ENCODE measurements at regions not wholly inside any gene's neighbourhood (a gene's known extent, or its start where the extent isn't known, plus 50 kb on each side); places are given as distances from the start of the nearest gene placed in this dataset.
"Not testable (repeated sequence)": the region's sequence is repeated elsewhere in the genome, so short reads cannot be mapped to it uniquely, and the experiment has no call there.

- Histone ChIP-seq H3K36me3 (ENCODE audit: low read length) (no peaks in the 10 kb centered on the region), H3K79me2 (ENCODE audit: insufficient read depth, low read length) (no peaks in the 10 kb centered on the region), H2AFZ (ENCODE audit: low read depth, low read length, severe bottlenecking) (no peak overlapping the region), H3K27me3 (ENCODE audit: low read length) (no peaks in the 10 kb centered on the region), H3K4me3 (ENCODE audit: insufficient read depth, low read length, poor library complexity, severe bottlenecking) (no peak overlapping the region), H3K4me2 (ENCODE audit: low read depth, low read length, poor library complexity, severe bottlenecking) (no peak overlapping the region), H3K9ac (ENCODE audit: low read length) (no peak overlapping the region), H3K9me3 (ENCODE audit: insufficient read depth, low read length) (no peaks in the 10 kb centered on the region), H4K20me1 (ENCODE audit: low read depth, low read length) (no peaks in the 10 kb centered on the region), H3K9me2 (replicated peaks; ENCODE audit: insufficient read depth, low read length) (no peaks in the 10 kb centered on the region), H3K27ac (ENCODE audit: low read depth, low read length) (no peak overlapping the region), H3F3A (ENCODE audit: insufficient read depth) (no peaks in the 10 kb centered on the region)
- no peak for TF ChIP-seq CTCF (IDR thresholded peaks at IDR 0.05; ENCODE audit: insufficient read depth, low read length, poor library complexity, severe bottlenecking)
- no peak for TF ChIP-seq EZH2phosphoT487 (conservative IDR thresholded peaks at IDR 0.05; ENCODE audit: low read length)
Observed at GRCh38 chr5:100647461-100648230, 112.5 kb downstream of the FAM174A start.

GRCh38 chr5:100654895-100655294, 119.7 kb downstream of the FAM174A start:
- H3K27ac ChIP-seq (ENCODE audit: low read depth, low read length) = no peak overlapping the region
- H3K9me3 ChIP-seq (ENCODE audit: insufficient read depth, low read length) = no peaks in the 10 kb centered on the region
- H3K9ac ChIP-seq (ENCODE audit: low read length) = no peak overlapping the region
- H3F3A ChIP-seq (ENCODE audit: insufficient read depth) = no peaks in the 10 kb centered on the region
- H3K79me2 ChIP-seq (ENCODE audit: insufficient read depth, low read length) = no peaks in the 10 kb centered on the region
- no peaks in the 10 kb centered on the region for H4K20me1 ChIP-seq (ENCODE audit: low read depth, low read length)
- no peaks in the 10 kb centered on the region for H3K36me3 ChIP-seq (ENCODE audit: low read length)
- no peak overlapping the region for H3K4me2 ChIP-seq (ENCODE audit: low read depth, low read length, poor library complexity, severe bottlenecking)
- H3K27me3 ChIP-seq (ENCODE audit: low read length) = no peaks in the 10 kb centered on the region
- TF ChIP-seq CTCF (IDR thresholded peaks at IDR 0.05; ENCODE audit: insufficient read depth, low read length, poor library complexity, severe bottlenecking) (no peak), EZH2phosphoT487 (conservative IDR thresholded peaks at IDR 0.05; ENCODE audit: low read length) (no peak)
- H3K4me3 ChIP-seq (ENCODE audit: insufficient read depth, low read length, poor library complexity, severe bottlenecking) = no peak overlapping the region
- H2AFZ ChIP-seq (ENCODE audit: low read depth, low read length, severe bottlenecking) = no peak overlapping the region
- no peaks in the 10 kb centered on the region for H3K9me2 ChIP-seq (replicated peaks; ENCODE audit: insufficient read depth, low read length)

DNA sequence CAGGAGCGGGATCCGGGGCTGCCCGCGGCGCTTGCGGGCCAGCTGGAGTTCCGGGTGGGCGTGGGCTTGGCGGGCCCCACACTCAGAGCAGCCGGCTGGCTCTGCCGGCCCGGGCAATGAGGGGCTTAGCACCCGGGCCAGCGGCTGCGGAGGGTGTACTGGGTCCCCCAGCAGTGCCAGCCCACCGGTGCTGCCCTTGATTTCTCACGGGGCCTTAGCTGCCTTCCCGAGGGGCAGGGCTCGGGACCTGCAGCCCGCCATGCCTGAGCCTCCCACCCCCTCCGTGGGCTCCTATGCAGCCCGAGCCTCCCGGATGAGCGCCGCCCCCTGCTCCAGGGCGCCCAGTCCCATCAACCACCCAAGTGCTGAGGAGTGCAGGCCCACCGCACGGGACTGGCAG, 121.6 kb downstream of the FAM174A start:
- not testable (repeated sequence) for H3K36me3 ChIP-seq (ENCODE audit: low read length); H4K20me1 ChIP-seq (ENCODE audit: low read depth, low read length); H3K9ac ChIP-seq (ENCODE audit: low read length); H3K27ac ChIP-seq (ENCODE audit: low read depth, low read length); H2AFZ ChIP-seq (ENCODE audit: low read depth, low read length, severe bottlenecking); H3K27me3 ChIP-seq (ENCODE audit: low read length); H3K79me2 ChIP-seq (ENCODE audit: insufficient read depth, low read length); H3F3A ChIP-seq (ENCODE audit: insufficient read depth); H3K4me3 ChIP-seq (ENCODE audit: insufficient read depth, low read length, poor library complexity, severe bottlenecking); H3K9me3 ChIP-seq (ENCODE audit: insufficient read depth, low read length); H3K4me2 ChIP-seq (ENCODE audit: low read depth, low read length, poor library complexity, severe bottlenecking); H3K9me2 ChIP-seq (replicated peaks; ENCODE audit: insufficient read depth, low read length)

DNA sequence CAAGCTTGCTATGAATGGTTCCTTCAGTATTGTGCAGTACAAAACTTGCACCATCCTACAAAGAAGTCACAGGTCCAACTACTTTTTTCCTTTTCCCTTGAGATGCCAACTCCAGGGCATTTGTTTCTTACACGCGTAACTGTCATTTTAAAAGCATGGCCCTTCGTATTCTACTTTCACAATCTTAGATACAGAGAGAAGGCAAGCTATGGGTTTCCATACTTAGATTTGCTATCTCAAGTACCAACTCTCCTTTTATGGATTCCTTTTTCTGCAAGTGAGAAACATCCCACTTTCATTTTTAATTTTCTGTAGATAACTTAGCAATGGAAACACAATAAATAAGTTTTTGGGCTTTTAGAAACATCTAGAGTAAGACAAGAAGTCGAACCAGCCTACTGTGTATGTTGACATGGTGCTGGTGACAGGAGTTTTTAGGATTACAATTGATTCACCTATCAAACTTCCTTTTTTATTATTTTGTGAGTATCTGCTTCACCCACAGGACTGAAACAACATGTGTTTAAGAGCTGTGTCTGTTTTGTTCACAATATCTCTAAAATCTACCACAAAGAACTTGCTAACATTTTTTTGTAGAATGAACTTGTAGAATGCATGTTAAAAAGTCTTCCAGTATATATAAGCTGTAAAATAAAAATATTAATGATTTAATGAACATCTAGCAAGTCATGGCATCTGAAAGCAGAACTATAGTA, 124.1 kb downstream of the FAM174A start:
- Histone ChIP-seq H3K9me3 (ENCODE audit: insufficient read depth, low read length) (no peaks in the 10 kb centered on the region), H3K27ac (ENCODE audit: low read depth, low read length) (no peak overlapping the region), H3K79me2 (ENCODE audit: insufficient read depth, low read length) (no peaks in the 10 kb centered on the region), H3K9ac (ENCODE audit: low read length) (no peak overlapping the region), H3K4me2 (ENCODE audit: low read depth, low read length, poor library complexity, severe bottlenecking) (no peak overlapping the region), H2AFZ (ENCODE audit: low read depth, low read length, severe bottlenecking) (no peak overlapping the region), H3K4me3 (ENCODE audit: insufficient read depth, low read length, poor library complexity, severe bottlenecking) (no peak overlapping the region), H3K36me3 (ENCODE audit: low read length) (no peaks in the 10 kb centered on the region), H4K20me1 (ENCODE audit: low read depth, low read length) (no peaks in the 10 kb centered on the region), H3K27me3 (ENCODE audit: low read length) (no peaks in the 10 kb centered on the region), H3F3A (ENCODE audit: insufficient read depth) (no peaks in the 10 kb centered on the region), H3K9me2 (replicated peaks; ENCODE audit: insufficient read depth, low read length) (no peaks in the 10 kb centered on the region)
- TF ChIP-seq EZH2phosphoT487 (conservative IDR thresholded peaks at IDR 0.05; ENCODE audit: low read length) (no peak), CTCF (IDR thresholded peaks at IDR 0.05; ENCODE audit: insufficient read depth, low read length, poor library complexity, severe bottlenecking) (no peak)
